SK-N-SH (cell line): ENCODE measurements at regions not wholly inside any gene's neighbourhood (a gene's known extent, or its start where the extent isn't known, plus 50 kb on each side); places are given as distances from the start of the nearest gene placed in this dataset.

Experiments used
- CTCF ChIA-PET: fragments of 300-600, 350-600 bp; formaldehyde crosslinking; extraction: SDS; loops from one replicate; lab custom pipeline; 2021; lab: Yijun Ruan, JAX
- POLR2A ChIA-PET: fragments of 350-600 bp; sonication (Branson Sonifier 250); formaldehyde crosslinking; extraction: SDS; loops from one replicate; lab custom pipeline; 2020; ENCODE audit warnings: antibody characterized with exemption, inconsistent platforms; lab: Yijun Ruan, JAX
- DNase-seq: peaks from one replicate; pipeline ENCODE4 v3.0.0; 2012
- H2AFZ ChIP-seq: fragments of 200-600 bp; sonication (generic); 2 replicates; pipeline ENCODE4 v1.8.1; 2016; ENCODE audit warnings: antibody characterized with exemption, mild to moderate bottlenecking, low read depth
- H3F3A ChIP-seq: fragments of 200-600 bp; sonication (generic); replicated peaks from 2 replicates; pipeline ENCODE3; 2016; ENCODE audit warnings: antibody characterized with exemption, mild to moderate bottlenecking; ENCODE audit not compliant: insufficient read depth
- H3K27ac ChIP-seq, 2 experiments: fragments of 200-500 bp in 1 of 2; fragments of 200-600 bp in 1 of 2; sonication (Bioruptor generic) in 1 of 2; sonication (generic), shearing (Covaris generic) in 1 of 2; 2 replicates each; pipeline versions ENCODE4 v1.5.1 to v1.6.1; 2014 to 2016; ENCODE audit warnings: low read depth in 2 of 2, inconsistent platforms in 1 of 2, low read length in 1 of 2, mild to moderate bottlenecking in 1 of 2, mixed read lengths in 1 of 2
- H3K27me3 ChIP-seq: fragments of 200-600 bp; sonication (generic), shearing (Covaris generic); 2 replicates; pipeline ENCODE4 v1.6.1; 2016; ENCODE audit warnings: mixed run types; ENCODE audit not compliant: insufficient read depth
- H3K36me3 ChIP-seq, 2 experiments: fragments of 200-500 bp in 1 of 2; fragments of 200-600 bp in 1 of 2; sonication (Bioruptor generic) in 1 of 2; sonication (generic) in 1 of 2; replicated peaks in 1 of 2; 2 replicates each; pipeline versions ENCODE3 to v1.5.1; 2014 to 2016; ENCODE audit warnings: low read length in 1 of 2, mild to moderate bottlenecking in 1 of 2; ENCODE audit not compliant: insufficient read depth in 2 of 2, control insufficient read depth in 1 of 2
- H3K4me1 ChIP-seq, 2 experiments: fragments of 200-500 bp in 1 of 2; fragments of 200-600 bp in 1 of 2; sonication (Bioruptor generic) in 1 of 2; sonication (generic), shearing (Covaris generic) in 1 of 2; 2 replicates each; pipeline versions ENCODE4 v1.5.1 to v1.6.1; 2014 to 2016; ENCODE audit warnings: low read depth in 1 of 2, low read length in 1 of 2, mixed run types in 1 of 2; ENCODE audit not compliant: insufficient read depth in 2 of 2, control insufficient read depth in 1 of 2
- H3K4me2 ChIP-seq: fragments of 200-600 bp; sonication (generic), shearing (Covaris generic); 2 replicates; pipeline ENCODE4 v1.6.1; 2017; ENCODE audit warnings: mixed run types
- H3K4me3 ChIP-seq, 2 experiments: fragments of 200-500 bp in 1 of 2; fragments of 200-600 bp in 1 of 2; sonication (Bioruptor generic) in 1 of 2; sonication (generic), shearing (Covaris generic) in 1 of 2; 2 replicates each; pipeline versions ENCODE4 v1.5.1 to v1.8.1; 2014 to 2016; ENCODE audit warnings: low read depth in 2 of 2, inconsistent platforms in 1 of 2, low read length in 1 of 2, mild to moderate bottlenecking in 1 of 2, mixed read lengths in 1 of 2, moderate library complexity in 1 of 2
- H3K79me2 ChIP-seq: fragments of 200-600 bp; sonication (generic); 2 replicates; pipeline ENCODE4 v1.8.1; 2017; ENCODE audit warnings: mild to moderate bottlenecking; ENCODE audit not compliant: insufficient read depth
- H3K9ac ChIP-seq: fragments of 200-600 bp; sonication (generic); 2 replicates; pipeline ENCODE4 v1.6.1; 2017; ENCODE audit warnings: mixed run types
- H3K9me2 ChIP-seq: fragments of 200-600 bp; sonication (generic); 2 replicates; pipeline ENCODE4 v1.6.1; 2017; ENCODE audit warnings: mixed run types
- H3K9me3 ChIP-seq: fragments of 200-600 bp; sonication (generic); 2 replicates; pipeline ENCODE4 v1.6.1; 2017; ENCODE audit warnings: mixed run types, mild to moderate bottlenecking, moderate library complexity
- H4K20me1 ChIP-seq: fragments of 200-600 bp; sonication (generic); 2 replicates; pipeline ENCODE4 v1.6.1; 2017; ENCODE audit warnings: mild to moderate bottlenecking, mixed run types; ENCODE audit not compliant: insufficient read depth
- CHD2 ChIP-seq: fragments of 150-350 bp; IDR thresholded peaks from 2 replicates; pipeline ENCODE4 v1.6.1; 2018; ENCODE audit warnings: low read length; ENCODE audit not compliant: partially characterized antibody
- CTCF ChIP-seq: fragments of 200-600 bp; sonication (generic); IDR thresholded peaks from 2 replicates; pipeline ENCODE4 v1.6.1; 2017; ENCODE audit warnings: antibody characterized with exemption, mild to moderate bottlenecking, moderate library complexity
- FOSL2 ChIP-seq: IDR thresholded peaks from 2 replicates; pipeline ENCODE4 v1.4.0; 2012; ENCODE audit warnings: low read depth, mild to moderate bottlenecking, moderate library complexity, borderline replicate concordance
- GABPA ChIP-seq: IDR thresholded peaks from 2 replicates; pipeline ENCODE4 v1.4.0; 2012; ENCODE audit warnings: low read depth, mild to moderate bottlenecking
- GATA2 ChIP-seq: sonication (generic); formaldehyde crosslinking; IDR thresholded peaks from 2 replicates; pipeline ENCODE4 v1.5.0; 2020; ENCODE audit warnings: mild to moderate bottlenecking, missing genetic modification reagents
- MAX ChIP-seq: IDR thresholded peaks from 2 replicates; pipeline ENCODE4 v1.4.0; 2012; ENCODE audit warnings: low read depth
- MEF2A ChIP-seq: IDR thresholded peaks from 2 replicates; pipeline ENCODE4 v1.4.0; 2012; ENCODE audit warnings: low read depth, borderline replicate concordance
- MXI1 ChIP-seq: IDR thresholded peaks from 2 replicates; pipeline ENCODE4 v1.6.1; 2012; ENCODE audit warnings: mild to moderate bottlenecking, low read depth, low read length, improper control_type of control experiment
- NFIC ChIP-seq: IDR thresholded peaks from 2 replicates; pipeline ENCODE4 v1.4.0; 2012; ENCODE audit warnings: borderline replicate concordance
- NRF1 ChIP-seq: IDR thresholded peaks from 2 replicates; pipeline ENCODE4 v1.6.1; 2012; ENCODE audit warnings: low read depth, mild to moderate bottlenecking, low read length
- PBX3 ChIP-seq: IDR thresholded peaks from 2 replicates; pipeline ENCODE4; 2012
- POLR2AphosphoS5 ChIP-seq: IDR thresholded peaks from 2 replicates; pipeline ENCODE4 v1.6.1; 2012; ENCODE audit warnings: low read depth, low read length
- RAD21 ChIP-seq: IDR thresholded peaks from 2 replicates; pipeline ENCODE4 v1.6.1; 2012; ENCODE audit warnings: mild to moderate bottlenecking, low read length
- REST ChIP-seq: IDR thresholded peaks from 2 replicates; pipeline ENCODE4 v1.6.1; 2012; ENCODE audit warnings: mild to moderate bottlenecking, low read depth, low read length, moderate library complexity
- RFX5 ChIP-seq: IDR thresholded peaks from 2 replicates; pipeline ENCODE4 v1.6.1; 2012; ENCODE audit warnings: mild to moderate bottlenecking, improper control_type of control experiment, low read length
- RXRA ChIP-seq: IDR thresholded peaks from 2 replicates; pipeline ENCODE4 v1.4.0; 2012; ENCODE audit warnings: low read depth, mild to moderate bottlenecking, borderline replicate concordance
- SIN3A ChIP-seq: IDR thresholded peaks from 2 replicates; pipeline ENCODE4 v1.6.1; 2012; ENCODE audit warnings: low read depth, mild to moderate bottlenecking, low read length, moderate library complexity, borderline replicate concordance
- SMC3 ChIP-seq: IDR thresholded peaks from 2 replicates; pipeline ENCODE4 v1.6.1; 2012; ENCODE audit warnings: low read depth, low read length, improper control_type of control experiment
- USF2 ChIP-seq: fragments of 150-350 bp; IDR thresholded peaks from 2 replicates; pipeline ENCODE4 v1.6.1; 2017; ENCODE audit warnings: antibody characterized with exemption, low read length, low read depth, borderline replicate concordance
- ZBTB33 ChIP-seq: IDR thresholded peaks from 2 replicates; pipeline ENCODE4 v1.4.0; 2012; ENCODE audit warnings: low read depth, borderline replicate concordance
- WGBS: methylation state at CpG from one replicate; pipeline ENCODE4 v1.1.6; 2017; ENCODE audit warnings: low lambda C conversion rate; 5-methylcytosine and 5-hydroxymethylcytosine counted together

- no peak for TF ChIP-seq REST
- TF ChIP-seq MEF2A: no peak
- no peak for TF ChIP-seq CHD2
Observed at GRCh38 chr22:49411236-49411635, 416.4 kb downstream of the BRD1 start (continued).

GRCh38 chr22:49408102-49408836 is 419.4 kb downstream of the BRD1 start:
- Histone ChIP-seq H3K9me2 (no peaks in the 10 kb centered on the region), H2AFZ (no peak overlapping the region), H3K4me3 (no peak overlapping the region), H3K4me1 (no peaks in the 10 kb centered on the region), H4K20me1 (no peaks in the 10 kb centered on the region), H3F3A (no peaks in the 10 kb centered on the region), H3K9me3 (no peaks in the 10 kb centered on the region), H3K9ac (no peak overlapping the region), H3K4me2 (no peak overlapping the region), H3K36me3 (no peaks in the 10 kb centered on the region)
- ChIA-PET CTCF (no interaction called here), POLR2A (no interaction called here)
- no peak for DNase-seq
- TF ChIP-seq FOSL2 (no peak), GABPA (no peak), MEF2A (no peak), NRF1 (no peak), RAD21 (no peak), NFIC (no peak), PBX3 (no peak), MXI1 (no peak), SIN3A (no peak), USF2 (no peak), RXRA (no peak), SMC3 (no peak), GATA2 (CRISPR knock-in tag) (no peak), MAX (no peak), CTCF (no peak), POLR2AphosphoS5 (no peak), ZBTB33 (no peak), RFX5 (no peak)
- TF ChIP-seq, all 33 proteins: peak for 0
- Histone ChIP-seq H3K27ac (no peak overlapping the region), H3K79me2 (no peaks in the 10 kb centered on the region), H3K27me3 (no peaks in the 10 kb centered on the region; the same call in 1 of the 2 replicates)
- 6% methylated on average over 8 of the region's 8 CpGs for WGBS
